NCI-H526 treated with DMSO at 0.1 percent for 48 hours (cell line): ENCODE measurements at regions not wholly inside any gene's neighbourhood (a gene's known extent, or its start where the extent isn't known, plus 50 kb on each side); places are given as distances from the start of the nearest gene placed in this dataset.
"Not testable (repeated sequence)": the region's sequence is repeated elsewhere in the genome, so short reads cannot be mapped to it uniquely, and the experiment has no call there.

Source experiments
- DNase-seq: peaks from one replicate; lab custom pipeline; 2025; lab: John Stamatoyannopoulos, UW

DNA sequence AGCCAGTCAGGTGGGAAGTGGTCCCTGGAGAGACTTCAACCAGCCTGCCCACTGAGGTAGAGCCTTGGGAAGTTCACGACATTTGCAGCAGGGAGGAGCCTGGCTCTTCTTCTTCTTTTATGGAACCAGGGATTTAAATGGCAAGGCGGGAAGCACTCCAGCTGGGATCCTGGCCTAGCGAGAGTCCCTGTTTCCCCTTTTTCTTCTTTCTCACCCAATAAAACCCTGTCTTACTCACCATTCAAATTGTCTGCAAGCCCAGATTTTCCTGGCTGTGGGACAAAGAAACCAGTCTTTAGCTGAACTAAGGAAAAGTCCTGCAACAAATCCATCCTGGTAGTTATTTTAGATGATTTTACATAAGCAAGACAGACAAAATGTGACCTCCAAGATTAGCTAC lies 503.7 kb downstream of the CDH10 start:
- DNase-seq, result no peak

DNA sequence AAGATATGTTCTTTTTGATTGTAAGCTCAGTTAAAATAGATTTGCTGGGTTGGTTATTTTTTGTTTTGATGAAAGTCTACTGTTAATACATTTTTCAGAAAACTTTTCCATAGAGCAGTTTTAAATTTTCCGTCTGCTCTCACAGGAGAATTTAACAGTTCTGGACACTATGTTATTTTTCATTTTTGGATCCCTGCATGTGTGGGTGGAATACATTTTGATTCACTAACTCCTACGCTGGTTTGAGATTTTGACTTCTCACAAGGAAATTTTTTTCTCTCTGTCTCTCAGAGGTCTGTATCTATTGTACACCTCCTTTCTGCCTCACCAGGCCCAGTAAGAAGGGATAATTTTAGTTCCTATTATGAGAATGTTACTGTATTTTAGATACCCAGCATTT lies 502.4 kb downstream of the CDH10 start:
- DNase-seq, result no peak

DNA sequence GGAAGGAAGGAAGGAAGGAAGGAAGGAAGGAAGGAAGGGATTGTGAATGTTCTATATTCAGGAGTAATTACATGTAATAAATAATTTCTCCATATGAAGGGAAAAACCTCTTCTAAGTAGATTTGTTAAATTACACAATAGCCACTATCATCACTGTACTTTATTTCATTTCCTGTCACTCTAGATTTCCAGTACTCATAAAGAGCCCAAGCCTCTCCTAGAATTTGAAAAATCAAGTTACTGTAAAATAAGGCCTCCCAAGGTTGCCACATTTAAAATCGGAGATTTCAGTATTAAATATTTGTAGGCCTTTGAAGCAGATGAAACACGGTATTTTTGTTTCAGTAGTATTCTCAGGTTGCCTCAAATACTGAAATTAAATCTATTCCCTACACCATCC lies 499.0 kb downstream of the CDH10 start:
- DNase-seq, result no peak

DNA sequence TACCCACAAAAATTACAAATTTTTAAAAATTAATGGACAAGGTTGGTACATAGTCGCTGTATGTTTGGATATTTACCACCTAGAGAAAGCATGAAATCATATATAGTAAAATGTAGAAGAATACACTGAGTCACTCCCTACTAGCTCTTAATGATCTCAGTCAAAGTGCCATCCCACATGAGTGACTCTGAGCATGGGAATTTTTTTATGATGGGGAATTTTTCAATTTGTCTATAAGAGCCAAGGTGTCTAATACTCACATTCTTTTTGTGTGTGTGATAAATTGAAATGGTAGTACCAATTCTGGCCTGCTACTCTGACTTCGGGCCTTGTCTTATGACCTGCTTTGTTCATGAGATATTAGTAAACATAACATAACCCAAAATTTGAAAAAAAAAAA lies 483.2 kb downstream of the CDH10 start:
- no peak for DNase-seq

DNA sequence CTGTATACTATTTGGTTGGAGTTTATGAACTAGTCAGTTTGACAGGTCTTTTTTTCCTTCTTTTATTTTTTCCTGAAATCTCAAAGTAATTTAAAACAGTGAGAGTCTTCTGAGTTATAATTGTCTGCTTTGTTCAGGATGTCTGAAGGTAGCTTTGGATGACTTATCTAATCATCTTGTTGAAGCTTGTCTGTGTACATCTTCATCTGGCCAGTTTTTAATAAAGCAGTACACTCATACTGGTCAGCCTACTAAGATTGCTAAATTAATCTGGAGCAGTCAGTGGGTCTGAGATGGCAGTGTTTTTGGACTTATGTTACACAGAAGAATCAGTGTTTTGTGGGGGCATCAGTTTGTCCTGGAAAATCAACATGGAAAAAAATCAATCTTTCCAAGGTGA lies 482.4 kb downstream of the CDH10 start:
- no peak for DNase-seq

DNA sequence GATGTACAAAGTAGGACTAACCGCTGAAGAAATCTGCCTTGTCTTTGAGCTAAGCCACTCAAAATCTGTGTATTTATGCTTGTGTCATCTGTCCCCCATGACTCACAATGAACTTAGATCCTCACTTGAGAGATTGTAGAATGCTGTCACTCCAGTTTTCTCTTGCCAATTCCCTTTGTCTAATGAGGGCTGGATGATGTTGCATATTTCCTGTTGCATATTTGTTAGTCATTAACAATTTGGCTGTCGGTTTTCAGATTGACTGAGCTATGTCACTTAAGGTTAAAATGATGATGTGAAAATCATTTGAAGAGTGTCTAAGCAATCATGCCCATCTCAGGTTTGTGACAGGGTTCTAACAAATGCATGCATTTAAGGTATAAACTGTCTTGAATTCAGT lies 481.7 kb downstream of the CDH10 start:
- no peak for DNase-seq

DNA sequence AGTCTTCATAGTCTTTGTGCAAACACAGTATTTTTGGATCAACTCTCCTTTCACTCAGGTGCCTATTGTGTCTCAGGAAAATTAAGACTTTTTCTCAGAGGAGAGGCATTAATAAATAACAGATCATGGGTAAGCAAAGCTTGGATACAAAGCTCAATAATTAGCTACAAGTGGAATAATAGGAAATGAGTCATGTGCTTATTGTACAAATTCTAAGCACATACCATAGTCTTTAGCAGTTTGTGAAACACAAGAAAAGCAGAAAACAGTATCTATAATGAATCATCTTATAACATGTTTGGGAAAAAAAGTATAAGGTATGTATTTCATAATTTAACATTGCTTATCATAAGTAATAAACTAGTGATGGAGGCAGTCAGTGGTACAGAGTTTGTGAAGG lies 477.0 kb downstream of the CDH10 start:
- no peak for DNase-seq

DNA sequence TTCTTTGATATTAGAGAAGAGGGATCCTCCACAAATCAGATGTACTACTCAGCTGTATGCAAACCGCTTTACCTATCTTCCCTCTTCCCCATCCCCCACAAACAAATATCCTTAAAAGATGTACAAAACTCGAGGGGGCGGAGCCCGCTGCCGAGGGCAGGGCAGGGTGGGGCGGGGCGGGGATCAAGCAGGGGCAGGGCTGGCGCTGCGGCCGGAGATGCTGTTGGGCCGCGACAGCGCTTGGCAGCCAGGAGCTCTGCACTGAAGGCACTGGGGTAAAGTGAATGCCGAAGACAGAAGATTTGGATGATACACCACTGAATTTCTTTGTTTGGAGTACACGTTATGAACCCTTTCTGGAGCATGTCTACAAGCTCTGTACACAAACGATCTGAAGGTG lies 474.8 kb downstream of the CDH10 start:
- DNase-seq, result no peak

DNA sequence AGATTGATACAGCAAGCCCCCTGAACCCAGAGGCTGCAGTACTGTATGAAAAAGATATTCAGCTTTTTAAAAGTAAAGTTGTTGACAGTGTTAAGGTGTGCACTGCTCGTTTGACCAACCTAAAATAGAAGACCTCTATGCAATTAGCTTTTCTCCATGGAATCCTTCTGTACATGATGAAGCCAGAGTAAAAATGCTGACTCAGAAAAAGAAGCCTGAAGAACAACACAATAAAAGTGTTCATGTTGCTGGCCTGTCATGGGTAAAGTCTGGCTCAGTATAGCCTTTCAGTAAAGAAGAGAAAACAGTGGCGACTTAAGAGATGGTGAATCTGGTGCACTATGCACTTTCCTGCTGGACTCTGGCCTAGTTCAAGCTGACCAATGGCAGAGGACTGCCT lies 473.8 kb downstream of the CDH10 start:
- not testable (repeated sequence) for DNase-seq

DNA sequence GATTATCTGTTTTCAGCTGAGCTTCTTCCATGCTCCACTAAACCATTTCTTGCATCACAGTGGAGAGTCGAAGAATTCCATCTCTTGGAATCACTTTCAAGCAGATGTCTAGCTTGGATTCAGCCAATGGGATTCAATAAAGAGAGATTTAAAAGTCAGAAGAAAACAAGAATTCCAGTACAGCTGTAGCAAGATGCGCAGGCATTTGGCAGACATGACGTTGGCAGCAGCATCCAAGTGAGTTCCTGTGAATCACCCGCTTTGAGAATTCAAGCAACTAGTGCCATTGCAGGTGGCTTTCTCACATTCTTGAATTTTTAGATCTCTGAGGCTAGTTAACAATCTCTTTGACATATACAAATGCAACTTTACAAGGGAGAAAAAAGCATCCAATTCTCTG lies 467.0 kb downstream of the CDH10 start:
- DNase-seq, result no peak

DNA sequence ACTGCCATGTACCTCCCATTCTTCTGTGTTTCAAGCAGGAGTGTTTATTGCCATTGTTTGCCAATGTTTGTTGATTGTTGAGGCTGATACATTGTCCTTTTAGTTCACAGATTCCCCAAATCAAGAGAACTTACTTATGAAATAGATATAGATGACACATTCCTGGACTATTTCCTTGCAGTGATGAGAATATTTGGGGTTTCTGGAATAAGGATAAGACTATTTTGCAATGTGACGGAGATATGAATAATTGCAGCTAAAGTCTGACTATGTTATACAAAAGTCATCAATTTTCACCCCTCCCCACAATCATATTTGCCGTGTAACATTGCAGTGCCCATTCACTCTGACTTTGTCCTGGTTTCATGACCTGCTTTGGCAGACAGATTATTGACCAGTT lies 460.8 kb downstream of the CDH10 start:
- no peak for DNase-seq

DNA sequence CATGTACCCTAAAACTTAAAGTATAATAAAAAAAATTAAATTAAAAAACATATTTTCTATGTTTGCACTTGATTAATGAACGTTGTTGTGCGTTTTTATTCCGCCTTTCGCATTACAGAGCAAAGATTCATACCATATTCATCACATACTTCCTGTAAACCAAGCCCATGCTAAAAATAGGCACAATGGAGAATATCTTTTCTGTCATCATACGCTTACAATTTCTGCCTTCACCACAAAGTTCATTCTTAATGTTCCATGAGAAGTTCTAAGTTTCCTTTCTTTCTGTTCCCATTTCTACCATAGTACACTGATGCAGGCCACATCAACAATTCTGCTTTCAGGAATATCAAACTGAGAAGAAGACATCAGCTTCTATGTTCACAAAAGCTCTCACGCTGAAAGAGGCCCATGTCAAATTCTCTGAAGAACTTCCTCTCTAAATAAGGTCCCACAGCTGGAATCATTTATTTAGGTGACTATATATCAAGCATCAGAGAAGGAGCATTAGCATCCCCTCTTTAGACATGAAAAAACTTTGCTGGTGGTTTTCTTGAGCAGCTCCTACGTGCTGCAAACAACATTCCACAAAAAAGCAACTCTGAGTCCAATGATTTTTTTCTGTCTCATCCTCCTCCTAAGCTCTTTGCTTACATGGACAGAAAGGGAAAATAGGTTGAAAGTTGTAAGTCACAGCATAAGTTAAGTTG lies 456.4 kb downstream of the CDH10 start:
- DNase-seq, result no peak

DNA sequence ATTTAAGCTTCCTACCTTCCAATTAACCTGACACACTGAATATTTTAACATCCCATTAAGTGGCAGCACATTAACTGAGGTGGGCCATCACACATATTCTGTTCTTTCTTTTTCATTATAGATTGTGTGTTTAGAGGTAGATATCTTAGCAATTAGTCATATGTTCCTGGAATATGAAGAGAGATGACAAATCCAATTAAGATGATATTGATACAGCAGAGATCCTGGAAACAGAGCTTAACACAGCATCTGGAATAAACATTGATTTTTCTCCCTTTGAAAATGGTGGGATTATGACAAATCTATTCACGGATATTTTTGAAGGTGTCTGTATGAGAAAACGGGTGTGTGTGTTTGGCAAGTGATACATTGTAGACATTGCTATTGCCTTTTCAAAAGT lies 448.0 kb downstream of the CDH10 start:
- no peak for DNase-seq

DNA sequence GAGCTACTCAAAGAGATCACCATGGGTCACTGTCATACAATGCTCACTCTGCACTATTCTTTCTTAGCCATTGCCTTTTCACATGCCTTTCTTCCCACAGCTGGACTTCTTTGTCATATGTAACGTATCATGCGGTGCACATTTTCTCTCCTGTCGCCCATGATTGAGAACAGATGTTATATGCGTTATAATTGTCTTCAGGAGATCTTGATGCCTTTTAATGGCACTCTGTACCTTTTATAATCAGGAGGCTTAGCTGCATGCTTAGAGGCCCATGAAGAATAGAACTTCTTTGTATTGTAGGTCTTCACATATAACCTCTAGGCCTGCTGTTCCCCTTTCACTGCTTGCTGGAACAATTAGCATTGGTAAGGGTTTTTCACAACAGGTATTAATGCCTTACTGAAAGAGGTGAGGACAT lies 436.1 kb downstream of the CDH10 start:
- no peak for DNase-seq

DNA sequence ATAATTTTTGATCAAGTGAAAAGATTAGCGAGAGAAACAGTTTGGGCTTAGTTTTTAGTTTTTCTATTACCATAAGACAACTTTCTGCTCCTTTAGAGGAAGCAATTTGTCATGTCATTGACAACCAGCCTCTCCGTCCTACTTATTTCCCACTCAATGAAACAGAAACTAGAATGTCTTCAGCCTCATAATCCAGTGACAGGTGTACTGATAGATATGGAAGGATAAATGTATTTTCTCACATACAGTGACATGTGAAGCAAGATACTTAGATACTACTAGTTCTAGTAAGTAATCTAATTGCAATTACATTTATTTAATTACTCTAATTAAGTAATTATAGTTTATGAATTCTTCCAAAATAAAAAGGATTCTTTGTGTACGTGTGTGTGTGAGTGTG lies 429.7 kb downstream of the CDH10 start:
- DNase-seq, result no peak

DNA sequence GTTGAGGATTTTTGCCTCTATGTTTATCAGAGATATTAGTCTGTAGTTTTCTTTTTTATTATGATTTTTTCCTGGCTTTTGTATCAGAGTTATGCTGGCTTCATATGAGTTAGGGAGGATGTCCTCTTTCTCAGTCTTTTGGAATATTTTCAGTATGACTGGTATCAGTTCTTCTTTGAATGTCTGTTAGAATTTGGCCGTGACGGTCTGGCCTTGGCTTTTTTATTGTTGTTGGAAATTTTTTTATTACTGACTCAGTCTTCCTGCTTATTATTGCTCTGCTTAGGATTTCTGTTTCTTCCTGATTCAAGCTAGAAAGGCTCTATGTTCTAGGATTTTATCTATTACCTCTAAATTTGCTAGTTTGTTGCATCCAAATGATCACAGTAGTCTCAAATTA lies 421.9 kb downstream of the CDH10 start:
- no peak for DNase-seq

DNA sequence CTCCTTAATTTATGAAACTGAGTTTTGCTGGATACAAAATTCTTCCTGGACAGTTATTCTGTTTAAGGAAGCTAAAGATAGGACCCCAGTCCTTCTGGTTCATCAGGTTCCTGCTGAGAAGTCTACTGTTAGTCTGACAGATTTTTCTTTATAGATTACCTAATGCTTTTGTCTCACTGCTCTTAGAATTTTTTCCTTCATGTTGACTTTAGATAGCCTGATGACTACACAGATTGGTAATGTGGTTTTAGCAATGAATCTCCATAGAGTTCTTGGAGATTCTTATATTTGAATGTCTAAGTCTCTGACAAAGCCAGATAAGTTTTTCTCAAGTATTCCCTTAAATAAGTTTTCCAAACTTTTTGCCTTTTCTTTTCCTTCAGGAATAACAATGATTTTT lies 419.7 kb downstream of the CDH10 start:
- DNase-seq, result no peak

DNA sequence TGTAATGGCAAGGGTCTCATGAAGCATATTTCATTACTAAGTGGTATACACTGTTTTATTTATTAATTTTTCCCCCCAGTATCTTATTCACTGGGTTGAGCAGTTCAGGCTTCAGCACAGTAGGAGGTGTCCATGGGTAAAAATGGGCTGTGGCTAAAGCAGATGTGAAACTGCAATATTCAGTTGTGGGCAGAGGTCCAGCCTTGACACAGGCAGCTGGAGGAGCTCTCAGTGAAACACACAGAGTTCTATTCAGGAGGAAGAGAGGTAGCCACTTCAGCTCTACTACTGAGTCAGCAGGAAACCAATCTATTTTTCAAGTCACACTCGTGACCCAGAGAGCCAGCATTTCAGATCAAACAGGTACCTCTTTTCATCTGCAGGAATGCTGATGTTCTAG lies 418.3 kb downstream of the CDH10 start:
- DNase-seq, result no peak

DNA sequence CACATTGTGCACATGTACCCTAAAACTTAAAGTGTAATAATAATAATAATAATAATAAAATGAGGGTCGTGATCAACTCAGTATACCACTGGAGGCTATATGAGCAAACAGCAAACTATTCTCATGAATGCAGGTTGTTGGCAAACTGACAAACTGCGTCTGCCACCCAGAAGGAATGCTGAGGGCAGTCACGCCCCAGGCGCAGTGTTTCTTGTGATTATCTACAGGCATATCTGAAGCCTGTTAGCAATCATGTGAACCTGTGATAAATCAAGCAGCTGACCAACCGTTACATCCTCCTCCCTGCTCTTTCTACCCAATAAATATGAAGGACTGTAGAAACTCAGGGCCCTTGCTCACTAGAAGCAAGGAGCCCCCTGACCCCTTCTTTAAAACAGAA lies 416.9 kb downstream of the CDH10 start:
- DNase-seq, result not testable (repeated sequence)

DNA sequence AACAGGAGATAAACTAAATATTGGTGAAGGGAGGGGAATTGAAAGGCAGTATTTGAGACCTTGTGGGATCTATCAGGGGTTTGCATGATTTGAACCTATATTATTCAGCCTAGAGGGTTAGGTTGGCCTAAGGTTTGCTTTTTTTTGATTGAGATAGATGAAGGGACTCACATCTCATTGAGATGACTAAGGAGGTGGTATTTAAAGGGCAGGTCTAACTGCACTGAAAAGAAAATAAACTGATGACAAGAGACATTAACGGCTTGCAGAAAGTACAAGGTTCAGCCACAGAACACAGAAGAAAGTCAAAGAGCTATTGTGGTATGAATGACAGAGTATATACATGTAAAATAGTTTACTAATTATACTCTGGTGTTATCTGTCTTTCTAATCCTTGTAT lies 412.7 kb downstream of the CDH10 start:
- no peak for DNase-seq

DNA sequence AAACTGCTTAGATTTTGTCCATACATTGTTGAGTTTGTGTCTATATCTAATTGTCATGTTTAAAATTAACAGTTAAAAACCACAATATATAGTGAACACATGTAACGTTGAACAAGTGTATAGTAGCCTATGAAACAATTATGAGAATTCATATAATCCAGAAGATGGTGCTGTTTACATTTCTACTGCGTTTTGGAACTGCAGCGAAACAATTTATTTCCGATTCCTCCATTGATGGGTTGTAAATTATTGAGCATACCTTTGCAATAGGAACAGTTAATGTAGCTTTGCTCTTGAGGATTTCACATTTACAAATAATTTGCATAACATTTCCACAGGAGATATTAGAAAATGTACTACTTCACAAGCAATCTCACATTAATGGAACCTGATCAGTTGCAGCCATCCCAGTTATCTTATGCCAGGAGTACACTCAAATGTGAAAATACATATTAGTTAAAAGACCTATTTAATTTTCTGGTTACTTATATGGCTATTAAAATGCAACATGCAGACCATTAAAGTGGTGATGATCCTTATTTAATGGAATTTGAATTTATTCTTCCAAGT lies 411.8 kb downstream of the CDH10 start:
- DNase-seq, result no peak

DNA sequence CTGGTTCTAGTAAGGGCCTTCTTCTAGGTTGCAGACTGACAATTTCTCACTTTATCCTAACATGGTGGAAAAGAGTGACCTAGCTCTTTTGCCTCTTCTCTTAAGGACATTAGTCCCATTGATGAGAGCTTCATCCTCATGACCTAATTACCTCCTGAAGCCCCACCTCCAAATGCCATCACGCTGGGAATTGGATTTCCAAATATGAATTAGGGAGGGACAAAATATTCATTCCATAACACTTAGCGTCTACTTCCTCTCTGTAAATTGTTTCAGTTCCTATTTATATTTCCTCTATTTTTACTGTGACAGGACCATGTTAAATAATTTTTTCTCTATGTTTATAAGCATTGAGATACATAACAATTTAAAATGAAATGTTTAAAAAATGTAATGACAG lies 408.8 kb downstream of the CDH10 start:
- DNase-seq, result no peak

DNA sequence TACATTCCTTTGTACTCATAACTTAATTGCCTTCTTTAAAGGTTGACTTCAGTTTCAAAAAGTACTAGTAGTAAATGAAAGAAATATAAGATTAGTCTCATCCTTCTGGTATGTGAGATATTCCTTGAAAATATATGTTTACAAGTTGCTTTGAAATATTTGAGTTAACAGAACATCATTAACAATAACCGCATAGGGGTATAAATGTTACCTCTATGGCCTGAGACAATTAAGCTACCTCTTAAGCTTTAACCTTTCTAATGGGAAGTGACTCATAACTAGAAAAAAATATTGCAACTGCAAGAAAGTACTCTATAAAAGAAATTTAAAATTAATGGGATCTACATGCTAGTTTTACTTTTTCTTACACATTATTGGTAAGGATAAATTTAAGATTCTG lies 399.0 kb downstream of the CDH10 start:
- DNase-seq, result no peak

DNA sequence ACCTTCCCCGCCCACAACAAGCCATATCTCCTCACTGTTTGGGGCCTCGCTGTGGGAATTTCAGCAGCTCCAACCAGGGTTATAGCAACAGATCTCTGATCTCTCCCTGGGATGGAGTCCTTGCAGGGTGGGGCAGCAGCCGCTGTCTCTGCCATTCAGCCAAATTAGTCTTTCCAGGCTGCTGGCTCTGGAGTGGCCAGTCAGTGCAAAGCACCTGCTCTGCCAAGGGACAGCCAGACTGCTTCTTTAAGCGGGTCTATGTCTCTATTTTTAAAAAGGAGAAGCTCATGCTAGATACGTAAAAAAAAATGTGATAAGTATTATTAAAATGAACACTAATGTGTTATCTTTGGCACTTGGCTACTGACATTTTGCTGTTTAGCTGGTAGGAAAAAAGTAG lies 380.2 kb downstream of the CDH10 start:
- no peak for DNase-seq
